Fibroblast of villous mesenchyme (primary cell): ENCODE measurements at regions not wholly inside any gene's neighbourhood (a gene's known extent, or its start where the extent isn't known, plus 50 kb on each side); places are given as distances from the start of the nearest gene placed in this dataset.

Experiments
- DNase-seq: peaks from one replicate; pipeline ENCODE4 v3.0.0-alpha.2; 2010; ENCODE audit warnings: low read depth
- H3K4me3 ChIP-seq: 2 replicates; pipeline ENCODE4 v1.5.1; 2011; ENCODE audit warnings: low read depth, mild to moderate bottlenecking, low read length
- CTCF ChIP-seq: IDR thresholded peaks from 2 replicates; pipeline ENCODE4 v1.5.1; 2012; ENCODE audit warnings: low read depth, mild to moderate bottlenecking, low read length; ENCODE audit not compliant: insufficient read depth

- DNase-seq: no peak
- H3K4me3 ChIP-seq: no peak overlapping the region
- TF ChIP-seq CTCF: no peak
Measured at GRCh38 chrY:15648198-15648597, 1123.9 kb downstream of the NLGN4Y start.

GRCh38 chrY:15650056-15650455 is 1125.7 kb downstream of the NLGN4Y start:
- no peak for DNase-seq
- TF ChIP-seq CTCF: no peak
- H3K4me3 ChIP-seq: no peak overlapping the region

- H3K4me3 ChIP-seq: no peak overlapping the region
- DNase-seq: no peak
- no peak for TF ChIP-seq CTCF
Measured at GRCh38 chrY:15688531-15688930, 1164.2 kb downstream of the NLGN4Y start.

GRCh38 chrY:15689994-15690393 is 1165.7 kb downstream of the NLGN4Y start:
- TF ChIP-seq CTCF: no peak
- H3K4me3 ChIP-seq: no peak overlapping the region
- DNase-seq: no peak

GRCh38 chrY:15702131-15702530 is 1177.8 kb downstream of the NLGN4Y start:
- H3K4me3 ChIP-seq: no peak overlapping the region
- no peak for TF ChIP-seq CTCF
- DNase-seq: no peak

GRCh38 chrY:15704906-15705305 is 1180.6 kb downstream of the NLGN4Y start:
- no peak for TF ChIP-seq CTCF

More at GRCh38 chrY:15704906-15705305, 1180.6 kb downstream of the NLGN4Y start:
- H3K4me3 ChIP-seq: no peak overlapping the region
- no peak for DNase-seq
